Esophagus squamous epithelium (tissue), 4 donors: ENCODE measurements at regions not wholly inside any gene's neighbourhood (a gene's known extent, or its start where the extent isn't known, plus 50 kb on each side); places are given as distances from the start of the nearest gene placed in this dataset.

Experiments
- CTCF ChIP-seq, 6 experiments: fragments of 450-650 bp in 4 of 6; fragments of 200-600 bp in 2 of 6; sonication (generic) in 2 of 6; IDR thresholded peaks; one replicate each; pipeline ENCODE4 v1.5.1; 2016 to 2019; ENCODE audit warnings: antibody characterized with exemption in 6 of 6, mild to moderate bottlenecking in 4 of 6, moderate library complexity in 4 of 6
- POLR2A ChIP-seq, 4 donors: fragments of 450-650 bp; IDR thresholded peaks; one replicate each; pipeline ENCODE4 v1.6.1; 2017; ENCODE audit warnings: antibody characterized with exemption in 4 of 4, mild to moderate bottlenecking in 4 of 4, moderate library complexity in 3 of 4

GRCh38 chr10:98332623-98333269, 64.8 kb upstream of the LOXL4 start:
- no peak for TF ChIP-seq CTCF (IDR thresholded peaks at IDR 0.05)
- no peak for TF ChIP-seq POLR2A (IDR thresholded peaks at IDR 0.05)
